Muscle of leg (tissue), 3 donors: ENCODE measurements at regions not wholly inside any gene's neighbourhood (a gene's known extent, or its start where the extent isn't known, plus 50 kb on each side); places are given as distances from the start of the nearest gene placed in this dataset.

ENCODE experiments used
- DNase-seq: peaks from one replicate; pipeline ENCODE4 v3.0.0; 2013
- H3K27ac ChIP-seq: one replicate; pipeline ENCODE4 v1.5.1; 2013; ENCODE audit warnings: mild to moderate bottlenecking, low read length, control low read depth
- H3K27me3 ChIP-seq: one replicate; pipeline ENCODE4 v1.6.1; 2013; ENCODE audit warnings: low read length; ENCODE audit not compliant: control insufficient read depth, insufficient read depth
- H3K36me3 ChIP-seq: one replicate; pipeline ENCODE4 v1.6.1; 2013; ENCODE audit warnings: low read length; ENCODE audit not compliant: control insufficient read depth, insufficient read depth
- H3K4me1 ChIP-seq: one replicate; pipeline ENCODE4 v1.6.1; 2013; ENCODE audit warnings: low read length; ENCODE audit not compliant: control insufficient read depth, insufficient read depth
- H3K4me3 ChIP-seq: one replicate; pipeline ENCODE4 v1.5.1; 2013; ENCODE audit warnings: low read length, control low read depth
- H3K9me3 ChIP-seq: replicated peaks from 2 replicates; pipeline ENCODE4 v1.6.1; 2013; ENCODE audit warnings: low read depth, low read length; ENCODE audit not compliant: control insufficient read depth
- WGBS: methylation state at CpG from one replicate; pipeline ENCODE4 v1.1.5; 2013; ENCODE audit warnings: missing lambda C conversion rate; ENCODE audit not compliant: insufficient coverage; 5-methylcytosine and 5-hydroxymethylcytosine counted together

GRCh38 chr4:107194005-107194404 lies 157.9 kb upstream of the DKK2 start:
- Histone ChIP-seq H3K4me3 (no peak overlapping the region), H3K36me3 (no peaks in the 10 kb centered on the region), H3K9me3 (no peaks in the 10 kb centered on the region), H3K27me3 (no peaks in the 10 kb centered on the region), H3K27ac (no peak overlapping the region), H3K4me1 (no peaks in the 10 kb centered on the region)
- DNase-seq: no peak
- WGBS: 57% methylated on average over 1 of the region's 4 CpGs

GRCh38 chr4:107192601-107193000 lies 156.5 kb upstream of the DKK2 start:
- H3K27me3 ChIP-seq: no peaks in the 10 kb centered on the region
- WGBS: 18% methylated on average over 2 of the region's 6 CpGs
- peak; percentile 74 for DNase-seq
- H3K4me1 ChIP-seq: no peaks in the 10 kb centered on the region
- H3K9me3 ChIP-seq: no peaks in the 10 kb centered on the region
- no peak overlapping the region for H3K27ac ChIP-seq
- no peak overlapping the region for H3K4me3 ChIP-seq
- H3K36me3 ChIP-seq: no peaks in the 10 kb centered on the region

GRCh38 chr4:107187091-107187490 lies 151.0 kb upstream of the DKK2 start:
- Histone ChIP-seq H3K36me3 (no peaks in the 10 kb centered on the region), H3K27ac (no peak overlapping the region), H3K4me1 (no peaks in the 10 kb centered on the region), H3K9me3 (no peaks in the 10 kb centered on the region), H3K27me3 (no peaks in the 10 kb centered on the region), H3K4me3 (no peak overlapping the region)
- DNase-seq: no peak
- WGBS: no CpG with 5 or more reads among the region's 2 CpGs

GRCh38 chr4:107183155-107183774 lies 147.2 kb upstream of the DKK2 start:
- WGBS: no CpG with 5 or more reads among the region's 3 CpGs

GRCh38 chr4:107182347-107182746 lies 146.2 kb upstream of the DKK2 start:
- H3K36me3 ChIP-seq: no peaks in the 10 kb centered on the region
- DNase-seq: no peak
- H3K4me1 ChIP-seq: no peaks in the 10 kb centered on the region
- H3K27ac ChIP-seq: no peak overlapping the region
- H3K9me3 ChIP-seq: no peaks in the 10 kb centered on the region
- no peaks in the 10 kb centered on the region for H3K27me3 ChIP-seq
- H3K4me3 ChIP-seq: no peak overlapping the region
- no CpG with 5 or more reads among the region's 3 CpGs for WGBS

More at GRCh38 chr4:107183155-107183774, 147.2 kb upstream of the DKK2 start:
- Histone ChIP-seq H3K4me3 (no peak overlapping the region), H3K4me1 (no peaks in the 10 kb centered on the region), H3K27ac (no peak overlapping the region), H3K36me3 (no peaks in the 10 kb centered on the region), H3K27me3 (no peaks in the 10 kb centered on the region), H3K9me3 (no peaks in the 10 kb centered on the region)
- DNase-seq: peak; percentile 79

GRCh38 chr4:107166873-107167450 lies 130.8 kb upstream of the DKK2 start:
- Histone ChIP-seq H3K4me1 (no peaks in the 10 kb centered on the region), H3K9me3 (peaks cover 2% of the 10 kb centered on the region), H3K4me3 (no peak overlapping the region), H3K27me3 (no peaks in the 10 kb centered on the region), H3K27ac (no peak overlapping the region), H3K36me3 (no peaks in the 10 kb centered on the region)
- no CpG with 5 or more reads among the region's 1 CpG for WGBS
- DNase-seq: no peak

- Histone ChIP-seq H3K9me3 (peaks cover 2% of the 10 kb centered on the region), H3K4me3 (no peak overlapping the region)
- DNase-seq: no peak
Observed at GRCh38 chr4:107166181-107166580, 130.1 kb upstream of the DKK2 start.

GRCh38 chr4:107164962-107165475 lies 128.9 kb upstream of the DKK2 start:
- H3K9me3 ChIP-seq: peaks cover 2% of the 10 kb centered on the region
- no peaks in the 10 kb centered on the region for H3K36me3 ChIP-seq
- no peak overlapping the region for H3K4me3 ChIP-seq
- H3K27me3 ChIP-seq: no peaks in the 10 kb centered on the region
- DNase-seq: peak; percentile 37
- no peaks in the 10 kb centered on the region for H3K4me1 ChIP-seq
- no peak overlapping the region for H3K27ac ChIP-seq
- WGBS: no CpG with 5 or more reads among the region's 2 CpGs

More at GRCh38 chr4:107166181-107166580, 130.1 kb upstream of the DKK2 start:
- H3K4me1 ChIP-seq: no peaks in the 10 kb centered on the region
- H3K27ac ChIP-seq: no peak overlapping the region
- no peaks in the 10 kb centered on the region for H3K36me3 ChIP-seq
- H3K27me3 ChIP-seq: no peaks in the 10 kb centered on the region

GRCh38 chr4:107156443-107156842 lies 120.3 kb upstream of the DKK2 start:
- no peaks in the 10 kb centered on the region for H3K4me1 ChIP-seq
- H3K27ac ChIP-seq: no peak overlapping the region
- no peak for DNase-seq
- no peak overlapping the region for H3K4me3 ChIP-seq
- H3K27me3 ChIP-seq: no peaks in the 10 kb centered on the region
- no peaks in the 10 kb centered on the region for H3K36me3 ChIP-seq
- no peaks in the 10 kb centered on the region for H3K9me3 ChIP-seq

- no CpG with 5 or more reads among the region's 2 CpGs for WGBS
- H3K4me1 ChIP-seq: no peaks in the 10 kb centered on the region
- H3K4me3 ChIP-seq: no peak overlapping the region
- DNase-seq: no peak
- no peak overlapping the region for H3K27ac ChIP-seq
- H3K27me3 ChIP-seq: no peaks in the 10 kb centered on the region
- no peaks in the 10 kb centered on the region for H3K9me3 ChIP-seq
- no peaks in the 10 kb centered on the region for H3K36me3 ChIP-seq
Observed at GRCh38 chr4:107155366-107155765, 119.3 kb upstream of the DKK2 start.
